A549 (cell line): ENCODE measurements at regions not wholly inside any gene's neighbourhood (a gene's known extent, or its start where the extent isn't known, plus 50 kb on each side); places are given as distances from the start of the nearest gene placed in this dataset.

ENCODE experiments used
- CBX2 ChIP-seq: fragments of 200-600 bp; sonication (generic); IDR thresholded peaks from 2 replicates; pipeline ENCODE4 v1.6.1; 2016; ENCODE audit warnings: low read depth, mild to moderate bottlenecking, borderline replicate concordance
- EP300 ChIP-seq, 2 experiments: fragments of >200 bp; sonication (Bioruptor Twin); formaldehyde crosslinking; IDR thresholded peaks; 2 replicates in 1 of 2; 3 replicates in 1 of 2; pipeline ENCODE4 v1.6.1; 2016 to 2017
- ESRRA ChIP-seq: fragments of 150-350 bp; IDR thresholded peaks from 2 replicates; pipeline ENCODE4 v1.6.1; 2014; ENCODE audit warnings: mild to moderate bottlenecking, low read length, borderline replicate concordance
- HDAC2 ChIP-seq: fragments of 200-600 bp; sonication (generic); IDR thresholded peaks from 2 replicates; pipeline ENCODE4 v1.6.1; 2016
- HOXB5 ChIP-seq: fragments of 250-450 bp; sonication (Bioruptor Pico); IDR thresholded peaks from 2 replicates; pipeline ENCODE4 v1.5.0; 2020; ENCODE audit warnings: mild to moderate bottlenecking, moderate library complexity
- MAZ ChIP-seq: fragments of 150-350 bp; IDR thresholded peaks from 2 replicates; pipeline ENCODE4 v1.6.1; 2014; ENCODE audit warnings: antibody characterized with exemption, low read depth, low read length, borderline replicate concordance
- MYC ChIP-seq: IDR thresholded peaks from 2 replicates; pipeline ENCODE4 v1.6.1; 2012; ENCODE audit warnings: mild to moderate bottlenecking, inconsistent platforms, low read length, improper control_type of control experiment, borderline replicate concordance
- PBX3 ChIP-seq: IDR thresholded peaks from 2 replicates; pipeline ENCODE4 v1.6.1; 2012
- POLR2A ChIP-seq: IDR thresholded peaks from 2 replicates; pipeline ENCODE4 v1.6.1; 2012; ENCODE audit warnings: mild to moderate bottlenecking, low read length
- RAD21 ChIP-seq, 2 experiments: fragments of >200 bp in 1 of 2; sonication (Bioruptor Twin) in 1 of 2; formaldehyde crosslinking in 1 of 2; IDR thresholded peaks in 1 of 2; conservative IDR thresholded peaks in 1 of 2; 2 replicates in 1 of 2; 3 replicates in 1 of 2; pipeline ENCODE4 v1.6.1; 2012 to 2018; ENCODE audit warnings: inconsistent platforms in 1 of 2
- RCOR1 ChIP-seq: fragments of 150-350 bp; IDR thresholded peaks from 2 replicates; pipeline ENCODE4 v1.6.1; 2014; ENCODE audit warnings: antibody characterized with exemption, low read length, low read depth
- TF ChIP-seq, protein P1 (sequence below): fragments of >200 bp; sonication (Bioruptor Twin); formaldehyde crosslinking; IDR thresholded peaks from 3 replicates; pipeline ENCODE4 v1.5.1; 2016
- TF ChIP-seq, protein P2 (sequence below): fragments of 200-600 bp; sonication (generic); IDR thresholded peaks from 2 replicates; pipeline ENCODE4 v1.6.1; 2016; ENCODE audit warnings: antibody characterized with exemption, mild to moderate bottlenecking, moderate library complexity

- TF ChIP-seq, protein P1, sequence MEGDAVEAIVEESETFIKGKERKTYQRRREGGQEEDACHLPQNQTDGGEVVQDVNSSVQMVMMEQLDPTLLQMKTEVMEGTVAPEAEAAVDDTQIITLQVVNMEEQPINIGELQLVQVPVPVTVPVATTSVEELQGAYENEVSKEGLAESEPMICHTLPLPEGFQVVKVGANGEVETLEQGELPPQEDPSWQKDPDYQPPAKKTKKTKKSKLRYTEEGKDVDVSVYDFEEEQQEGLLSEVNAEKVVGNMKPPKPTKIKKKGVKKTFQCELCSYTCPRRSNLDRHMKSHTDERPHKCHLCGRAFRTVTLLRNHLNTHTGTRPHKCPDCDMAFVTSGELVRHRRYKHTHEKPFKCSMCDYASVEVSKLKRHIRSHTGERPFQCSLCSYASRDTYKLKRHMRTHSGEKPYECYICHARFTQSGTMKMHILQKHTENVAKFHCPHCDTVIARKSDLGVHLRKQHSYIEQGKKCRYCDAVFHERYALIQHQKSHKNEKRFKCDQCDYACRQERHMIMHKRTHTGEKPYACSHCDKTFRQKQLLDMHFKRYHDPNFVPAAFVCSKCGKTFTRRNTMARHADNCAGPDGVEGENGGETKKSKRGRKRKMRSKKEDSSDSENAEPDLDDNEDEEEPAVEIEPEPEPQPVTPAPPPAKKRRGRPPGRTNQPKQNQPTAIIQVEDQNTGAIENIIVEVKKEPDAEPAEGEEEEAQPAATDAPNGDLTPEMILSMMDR: no peak
- TF ChIP-seq RCOR1 (no peak), MYC (no peak), POLR2A (no peak), RAD21 (conservative IDR thresholded peaks at IDR 0.05 in 1 of 2, IDR thresholded peaks at IDR 0.05 in 1 of 2) (no peak), CBX2 (no peak), EP300 (IDR thresholded peaks at IDR 0.05) (no peak), MAZ (no peak), HDAC2 (no peak), HOXB5 (CRISPR knock-in tag) (no peak), ESRRA (no peak), PBX3 (no peak)
- TF ChIP-seq, protein P2, sequence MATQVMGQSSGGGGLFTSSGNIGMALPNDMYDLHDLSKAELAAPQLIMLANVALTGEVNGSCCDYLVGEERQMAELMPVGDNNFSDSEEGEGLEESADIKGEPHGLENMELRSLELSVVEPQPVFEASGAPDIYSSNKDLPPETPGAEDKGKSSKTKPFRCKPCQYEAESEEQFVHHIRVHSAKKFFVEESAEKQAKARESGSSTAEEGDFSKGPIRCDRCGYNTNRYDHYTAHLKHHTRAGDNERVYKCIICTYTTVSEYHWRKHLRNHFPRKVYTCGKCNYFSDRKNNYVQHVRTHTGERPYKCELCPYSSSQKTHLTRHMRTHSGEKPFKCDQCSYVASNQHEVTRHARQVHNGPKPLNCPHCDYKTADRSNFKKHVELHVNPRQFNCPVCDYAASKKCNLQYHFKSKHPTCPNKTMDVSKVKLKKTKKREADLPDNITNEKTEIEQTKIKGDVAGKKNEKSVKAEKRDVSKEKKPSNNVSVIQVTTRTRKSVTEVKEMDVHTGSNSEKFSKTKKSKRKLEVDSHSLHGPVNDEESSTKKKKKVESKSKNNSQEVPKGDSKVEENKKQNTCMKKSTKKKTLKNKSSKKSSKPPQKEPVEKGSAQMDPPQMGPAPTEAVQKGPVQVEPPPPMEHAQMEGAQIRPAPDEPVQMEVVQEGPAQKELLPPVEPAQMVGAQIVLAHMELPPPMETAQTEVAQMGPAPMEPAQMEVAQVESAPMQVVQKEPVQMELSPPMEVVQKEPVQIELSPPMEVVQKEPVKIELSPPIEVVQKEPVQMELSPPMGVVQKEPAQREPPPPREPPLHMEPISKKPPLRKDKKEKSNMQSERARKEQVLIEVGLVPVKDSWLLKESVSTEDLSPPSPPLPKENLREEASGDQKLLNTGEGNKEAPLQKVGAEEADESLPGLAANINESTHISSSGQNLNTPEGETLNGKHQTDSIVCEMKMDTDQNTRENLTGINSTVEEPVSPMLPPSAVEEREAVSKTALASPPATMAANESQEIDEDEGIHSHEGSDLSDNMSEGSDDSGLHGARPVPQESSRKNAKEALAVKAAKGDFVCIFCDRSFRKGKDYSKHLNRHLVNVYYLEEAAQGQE: no peak
Observed at GRCh38 chr2:43019025-43019367, 207.4 kb downstream of the ZFP36L2 start.
